Esophagus muscularis mucosa (tissue), 4 donors: ENCODE measurements at regions not wholly inside any gene's neighbourhood (a gene's known extent, or its start where the extent isn't known, plus 50 kb on each side); places are given as distances from the start of the nearest gene placed in this dataset.

Experiments used
- EP300 ChIP-seq: sonication (generic); formaldehyde crosslinking; IDR thresholded peaks from one replicate; pipeline ENCODE4 v1.6.1; 2017; ENCODE audit warnings: antibody characterized with exemption
- POLR2A ChIP-seq: fragments of 450-650 bp; IDR thresholded peaks from one replicate; pipeline ENCODE4 v1.6.1; 2017; ENCODE audit warnings: antibody characterized with exemption, moderate library complexity, mild to moderate bottlenecking, low read depth
- POLR2AphosphoS5 ChIP-seq, 2 donors: sonication (generic); formaldehyde crosslinking; IDR thresholded peaks; one replicate each; pipeline ENCODE4 v1.6.1; 2017; ENCODE audit warnings: antibody characterized with exemption in 2 of 2
- TF ChIP-seq, protein P1 (sequence below), 3 experiments: fragments of 200-600 bp in 2 of 3; fragments of 450-650 bp in 1 of 3; sonication (generic) in 2 of 3; IDR thresholded peaks; one replicate each; pipeline ENCODE4 v1.5.1; 2017 to 2019; ENCODE audit warnings: antibody characterized with exemption in 3 of 3, mild to moderate bottlenecking in 2 of 3, moderate library complexity in 1 of 3

DNA sequence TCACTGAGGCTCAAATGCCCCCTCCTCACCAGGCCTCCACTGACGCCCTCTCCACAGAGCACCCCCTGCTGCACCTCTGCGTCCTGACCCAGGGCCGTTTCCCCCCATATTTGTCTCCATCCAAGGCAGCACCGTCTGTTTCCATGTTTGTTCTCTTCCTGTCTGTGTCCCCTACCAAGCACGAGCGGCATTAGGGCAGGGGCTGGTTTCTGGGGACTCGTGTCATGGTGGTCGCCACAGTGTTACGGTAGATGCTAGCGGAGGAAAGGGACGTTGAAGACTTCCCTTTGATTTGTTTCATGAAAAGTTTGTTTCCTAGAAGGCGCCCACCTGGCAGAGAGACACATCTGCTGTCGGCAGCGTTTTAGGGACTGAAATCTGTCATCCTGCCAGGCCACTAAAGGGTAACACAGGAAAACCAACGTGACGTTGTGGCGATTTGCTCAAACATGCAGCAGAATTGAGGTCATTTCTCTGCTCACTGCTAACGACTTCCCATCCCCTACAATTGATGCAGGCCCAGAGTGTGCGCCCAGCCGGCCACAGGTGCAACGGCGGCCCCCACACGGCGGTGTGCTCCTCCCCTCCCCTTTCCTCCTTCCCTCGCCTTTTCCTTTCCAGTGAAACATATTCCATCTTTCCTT lies 79.3 kb upstream of the IRX4 start:
- TF ChIP-seq, protein P1, sequence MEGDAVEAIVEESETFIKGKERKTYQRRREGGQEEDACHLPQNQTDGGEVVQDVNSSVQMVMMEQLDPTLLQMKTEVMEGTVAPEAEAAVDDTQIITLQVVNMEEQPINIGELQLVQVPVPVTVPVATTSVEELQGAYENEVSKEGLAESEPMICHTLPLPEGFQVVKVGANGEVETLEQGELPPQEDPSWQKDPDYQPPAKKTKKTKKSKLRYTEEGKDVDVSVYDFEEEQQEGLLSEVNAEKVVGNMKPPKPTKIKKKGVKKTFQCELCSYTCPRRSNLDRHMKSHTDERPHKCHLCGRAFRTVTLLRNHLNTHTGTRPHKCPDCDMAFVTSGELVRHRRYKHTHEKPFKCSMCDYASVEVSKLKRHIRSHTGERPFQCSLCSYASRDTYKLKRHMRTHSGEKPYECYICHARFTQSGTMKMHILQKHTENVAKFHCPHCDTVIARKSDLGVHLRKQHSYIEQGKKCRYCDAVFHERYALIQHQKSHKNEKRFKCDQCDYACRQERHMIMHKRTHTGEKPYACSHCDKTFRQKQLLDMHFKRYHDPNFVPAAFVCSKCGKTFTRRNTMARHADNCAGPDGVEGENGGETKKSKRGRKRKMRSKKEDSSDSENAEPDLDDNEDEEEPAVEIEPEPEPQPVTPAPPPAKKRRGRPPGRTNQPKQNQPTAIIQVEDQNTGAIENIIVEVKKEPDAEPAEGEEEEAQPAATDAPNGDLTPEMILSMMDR (IDR thresholded peaks at IDR 0.05), result no peak
- TF ChIP-seq EP300, result no peak
- no peak for TF ChIP-seq POLR2AphosphoS5 (IDR thresholded peaks at IDR 0.05)
- TF ChIP-seq POLR2A, result no peak
